ENCODE measurements at regions not wholly inside any gene's neighbourhood (a gene's known extent, or its start where the extent isn't known, plus 50 kb on each side); places are given as distances from the start of the nearest gene placed in this dataset.
"Not testable (repeated sequence)": the region's sequence is repeated elsewhere in the genome, so short reads cannot be mapped to it uniquely, and the experiment has no call there.

GRCh38 chr1:14280909-14281308 lies 317.6 kb upstream of the KAZN start:
- no peak overlapping the region for H3K4me3 ChIP-seq
- DNase-seq (no peak), ATAC-seq (no peak)
- peaks cover 0 to 21% (median 0%) of the 10 kb centered on the region in 7 donors for H3K27me3 ChIP-seq
- H3K27ac ChIP-seq, result no peak overlapping the region
- intact Hi-C loops (cut with DNase I), result no loop called here
- H3K36me3 ChIP-seq, result no peaks in the 10 kb centered on the region
- WGBS, 2 donors, result 47 to 58% methylated on average over 2 of the region's 2 CpGs
- no peaks in the 10 kb centered on the region for H3K4me1 ChIP-seq
- TF ChIP-seq CTCF (IDR thresholded peaks at IDR 0.05), result no peak
- peaks cover 0 to 4% (median 0%) of the 10 kb centered on the region in 11 donors for H3K9me3 ChIP-seq

- peaks cover 0 to 21% (median 0%) of the 10 kb centered on the region in 7 donors for H3K27me3 ChIP-seq
- no peak overlapping the region for H3K4me3 ChIP-seq
- H3K27ac ChIP-seq, result no peak overlapping the region
- intact Hi-C loops (cut with DNase I), result no loop called here
- peaks cover 0 to 9% (median 0%) of the 10 kb centered on the region in 11 donors for H3K9me3 ChIP-seq
- no peaks in the 10 kb centered on the region for H3K36me3 ChIP-seq
- no peak for ATAC-seq
- 93 to 97% methylated on average over 1 of the region's 1 CpG for WGBS, 2 donors
- no peak for DNase-seq
- TF ChIP-seq CTCF (IDR thresholded peaks at IDR 0.05), result no peak
- no peaks in the 10 kb centered on the region for H3K4me1 ChIP-seq
Measured at GRCh38 chr1:14281412-14281811, 317.1 kb upstream of the KAZN start.

GRCh38 chr1:14282707-14283106 lies 315.8 kb upstream of the KAZN start:
- Histone ChIP-seq H3K4me1 (no peaks in the 10 kb centered on the region), H3K4me3 (no peak overlapping the region), H3K27me3 (peaks cover 0 to 16% (median 0%) of the 10 kb centered on the region in 7 donors), H3K27ac (no peak overlapping the region), H3K36me3 (no peaks in the 10 kb centered on the region), H3K9me3 (peaks cover 0 to 10% (median 0%) of the 10 kb centered on the region in 11 donors)
- no peak for TF ChIP-seq CTCF (IDR thresholded peaks at IDR 0.05)
- intact Hi-C loops (cut with DNase I), result no loop called here
- WGBS, 2 donors, result 34 to 38% methylated on average over 7 of the region's 7 CpGs
- DNase-seq, result no peak
- ATAC-seq, result peak in 1 of 8 donors; percentile 19

- intact Hi-C loops (cut with DNase I), result loop anchor here in 1 of 10 donors (5.0 kb wide), 1 partner anchor 48 kb away; no protein-coding TSS in a partner anchor
- 89 to 91% methylated on average over 2 of the region's 2 CpGs for WGBS, 2 donors
Measured at GRCh38 chr1:14285238-14285637, 313.2 kb upstream of the KAZN start.

GRCh38 chr1:14291182-14291581 lies 307.3 kb upstream of the KAZN start:
- H3K9me3 ChIP-seq; H3K27ac ChIP-seq; H3K4me1 ChIP-seq; intact Hi-C loops (cut with DNase I); DNase-seq; H3K4me3 ChIP-seq; ATAC-seq; H3K36me3 ChIP-seq: not testable (repeated sequence)
- H3K27me3 ChIP-seq, result peaks cover 0 to 12% (median 7%) of the 10 kb centered on the region in 7 donors
- WGBS, 2 donors, result 57 to 58% methylated on average over 6 of the region's 6 CpGs

More at GRCh38 chr1:14285238-14285637, 313.2 kb upstream of the KAZN start:
- Histone ChIP-seq H3K4me3 (no peak overlapping the region), H3K36me3 (no peaks in the 10 kb centered on the region), H3K4me1 (no peaks in the 10 kb centered on the region), H3K27ac (no peak overlapping the region), H3K9me3 (peaks cover 0 to 10% (median 0%) of the 10 kb centered on the region in 11 donors), H3K27me3 (peaks cover 0 to 10% (median 0%) of the 10 kb centered on the region in 7 donors)
- no peak for DNase-seq
- ATAC-seq, result no peak
- TF ChIP-seq CTCF (IDR thresholded peaks at IDR 0.05), result no peak

Data from heart right ventricle (tissue), 16 donors.